Stimulated activated CD8-positive, alpha-beta memory T cell treated with anti-CD3 and anti-CD28 coated beads, Interleukin-4, amount 100 ng/mL, for 4 hours (primary cell): ENCODE measurements at regions not wholly inside any gene's neighbourhood (a gene's known extent, or its start where the extent isn't known, plus 50 kb on each side); places are given as distances from the start of the nearest gene placed in this dataset.
"Not testable (repeated sequence)": the region's sequence is repeated elsewhere in the genome, so short reads cannot be mapped to it uniquely, and the experiment has no call there.

Experiments used
- DNase-seq, 2 donors: peaks; one replicate each; pipeline ENCODE4 v3.0.0-alpha.2; 2020; ENCODE audit warnings: low read depth in 2 of 2, low spot score in 1 of 2

GRCh38 chr2:111355823-111356511 lies 235.3 kb downstream of the BCL2L11 start:
- not testable (repeated sequence) for DNase-seq

GRCh38 chr2:111356512-111357031 lies 235.9 kb downstream of the BCL2L11 start:
- DNase-seq, result not testable (repeated sequence)

GRCh38 chr2:111365986-111366640 lies 245.4 kb downstream of the BCL2L11 start:
- DNase-seq, result not testable (repeated sequence)

GRCh38 chr2:111366641-111367029 lies 245.9 kb downstream of the BCL2L11 start:
- DNase-seq, result not testable (repeated sequence)

- DNase-seq, result not testable (repeated sequence)
These were observed 246.4 kb downstream of the BCL2L11 start for GRCh38 chr2:111367080-111367479.

GRCh38 chr2:111367871-111368270 lies 247.2 kb downstream of the BCL2L11 start:
- DNase-seq, result not testable (repeated sequence)

- DNase-seq, result not testable (repeated sequence)
These were observed 247.6 kb downstream of the BCL2L11 start for GRCh38 chr2:111368288-111368687.

GRCh38 chr2:111373060-111373459 lies 252.3 kb downstream of the BCL2L11 start:
- DNase-seq, result not testable (repeated sequence)

- not testable (repeated sequence) for DNase-seq
These were observed 253.3 kb downstream of the BCL2L11 start for GRCh38 chr2:111373989-111374388.

- not testable (repeated sequence) for DNase-seq
These were observed 254.0 kb downstream of the BCL2L11 start for GRCh38 chr2:111374734-111375133.

GRCh38 chr2:111375320-111375883 lies 254.7 kb downstream of the BCL2L11 start:
- not testable (repeated sequence) for DNase-seq

GRCh38 chr2:111376272-111376970 lies 255.7 kb downstream of the BCL2L11 start:
- not testable (repeated sequence) for DNase-seq

GRCh38 chr2:111376971-111377352 lies 256.2 kb downstream of the BCL2L11 start:
- not testable (repeated sequence) for DNase-seq

GRCh38 chr2:111377386-111377959 lies 256.8 kb downstream of the BCL2L11 start:
- DNase-seq, result not testable (repeated sequence)

GRCh38 chr2:111378348-111378747 lies 257.6 kb downstream of the BCL2L11 start:
- not testable (repeated sequence) for DNase-seq

- DNase-seq, result peak in 1 of 2 donors; percentile 1
These were observed 260.2 kb downstream of the BCL2L11 start for GRCh38 chr2:111380733-111381439.

- not testable (repeated sequence) for DNase-seq
These were observed 261.0 kb downstream of the BCL2L11 start for GRCh38 chr2:111381530-111382306.

- not testable (repeated sequence) for DNase-seq
These were observed 261.8 kb downstream of the BCL2L11 start for GRCh38 chr2:111382507-111382906.

GRCh38 chr2:111383311-111383710 lies 262.6 kb downstream of the BCL2L11 start:
- not testable (repeated sequence) for DNase-seq
